Stimulated activated CD8-positive, alpha-beta memory T cell treated with anti-CD3 and anti-CD28 coated beads, Interleukin-4, amount 100 ng/mL, for 1 hour (primary cell): ENCODE measurements at regions not wholly inside any gene's neighbourhood (a gene's known extent, or its start where the extent isn't known, plus 50 kb on each side); places are given as distances from the start of the nearest gene placed in this dataset.

Source experiments
- DNase-seq, 2 donors: peaks; one replicate each; pipeline ENCODE4 v3.0.0-alpha.2; 2020; ENCODE audit warnings: low read depth in 2 of 2, low spot score in 1 of 2

DNA sequence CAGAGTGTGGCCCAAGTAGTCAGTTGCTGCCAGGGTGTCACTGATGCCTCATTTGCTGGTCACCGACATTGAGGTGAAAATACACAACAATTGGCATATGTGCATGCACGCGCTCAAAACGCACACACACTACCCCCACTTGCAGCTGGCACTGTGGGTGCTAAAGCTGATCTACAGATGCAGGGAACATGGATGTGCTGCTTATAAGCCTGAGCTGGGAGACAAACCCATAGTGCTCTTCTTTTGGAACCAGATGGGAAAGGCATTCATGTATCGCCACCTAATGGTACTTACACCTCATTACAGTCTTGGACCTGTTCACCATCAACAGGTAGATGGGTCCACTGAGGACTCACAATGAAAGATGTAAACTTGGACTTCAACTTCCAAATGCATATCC, 70.3 kb upstream of the CAMK1G start:
- DNase-seq = no peak

DNA sequence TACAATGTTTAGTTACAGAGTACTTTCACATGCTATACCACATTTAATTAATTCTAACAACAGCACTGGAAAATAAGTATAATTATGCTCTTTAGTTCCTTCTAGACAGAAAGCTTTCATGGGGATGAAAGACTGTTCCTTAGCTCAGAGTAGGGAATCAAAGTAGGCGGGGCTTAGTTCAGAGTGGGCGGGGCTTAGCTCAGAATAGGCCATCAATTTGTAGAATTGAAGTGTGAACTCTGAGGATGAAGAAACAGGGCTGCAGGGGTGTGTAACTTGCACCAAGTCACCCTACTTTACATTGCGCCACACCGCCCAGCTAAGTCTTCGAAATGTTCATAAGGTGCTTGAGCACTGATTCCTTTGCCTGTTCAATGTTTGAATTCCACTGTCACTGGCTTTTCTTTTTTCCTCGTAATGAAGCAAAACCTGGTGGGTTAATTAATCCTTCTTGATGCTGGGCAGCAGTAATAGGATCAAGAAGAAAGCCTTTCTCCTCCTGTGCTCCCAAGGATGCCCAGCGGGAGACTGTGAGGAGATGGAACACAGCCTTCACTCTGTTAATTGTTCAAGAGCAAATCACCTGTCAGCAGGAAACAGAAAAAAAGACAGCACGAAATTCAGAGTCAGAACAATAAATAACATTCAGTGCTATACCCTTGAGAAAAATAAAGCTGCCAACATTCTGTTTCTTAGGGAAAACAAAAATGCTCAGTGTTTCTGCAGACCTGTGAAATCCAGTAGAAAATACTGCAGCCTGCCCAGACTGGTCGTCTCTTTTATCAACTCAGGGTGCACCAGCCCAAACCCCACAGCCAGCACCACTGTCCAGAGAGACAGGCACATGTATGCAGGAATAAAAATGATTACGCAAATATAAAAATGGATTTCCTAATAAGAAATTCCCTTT, 66.5 kb upstream of the CAMK1G start:
- DNase-seq = no peak

DNA sequence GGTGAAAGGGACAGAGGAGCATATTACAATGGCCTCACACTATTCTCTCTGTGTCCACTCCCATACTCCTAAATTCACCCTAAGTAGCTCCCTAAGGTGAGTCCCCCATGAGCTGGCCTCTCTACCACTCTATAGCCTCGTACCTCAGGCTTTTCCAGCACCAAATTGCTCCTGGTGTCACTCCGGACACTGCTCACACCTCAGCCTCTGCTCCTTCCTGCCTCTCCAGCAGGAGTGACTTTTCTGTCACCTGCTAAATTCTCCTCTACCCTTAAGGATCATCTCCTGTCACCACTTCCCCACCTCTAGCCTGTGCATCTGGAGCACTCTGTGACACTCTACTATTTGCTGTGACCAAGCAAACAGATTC, 65.8 kb upstream of the CAMK1G start:
- no peak for DNase-seq

DNA sequence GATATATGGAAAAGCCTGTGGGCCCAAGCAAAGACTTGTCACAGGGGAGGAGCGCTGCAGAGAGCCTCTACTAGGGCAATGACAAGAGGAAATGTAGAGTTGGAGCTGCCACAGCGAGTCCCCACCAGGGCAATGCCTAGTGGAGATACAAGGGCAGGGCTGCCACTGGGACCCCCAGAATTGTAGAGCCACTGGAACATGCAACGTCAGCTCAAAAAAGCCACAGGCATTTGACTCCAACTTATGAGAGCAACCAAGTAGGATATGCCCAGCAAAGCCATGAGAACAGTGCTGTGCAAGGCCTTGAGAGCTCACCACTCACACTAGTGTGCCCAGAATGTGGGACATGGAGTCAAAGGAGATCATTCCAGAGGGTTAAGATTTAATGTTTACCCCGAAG, 63.7 kb upstream of the CAMK1G start:
- no peak for DNase-seq

DNA sequence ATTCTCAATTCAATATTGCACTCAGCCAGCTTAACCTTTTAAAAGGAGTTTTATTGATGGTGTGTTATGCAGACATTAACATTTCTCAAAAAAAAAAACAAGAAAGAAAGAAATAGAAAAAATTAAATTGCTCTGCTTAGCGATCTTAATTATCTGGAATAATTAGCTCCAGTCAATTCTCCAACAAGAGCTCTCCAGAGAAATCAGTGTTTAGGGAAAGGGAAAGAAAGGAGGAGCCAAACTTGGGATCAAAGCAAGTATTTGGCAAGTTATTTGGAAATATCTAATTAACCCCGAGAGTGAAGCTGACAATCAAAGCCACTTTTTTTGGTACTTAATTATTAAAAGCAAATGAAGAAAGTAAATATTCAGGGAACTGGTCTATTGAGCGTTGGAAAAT, 60.7 kb upstream of the CAMK1G start:
- no peak for DNase-seq

DNA sequence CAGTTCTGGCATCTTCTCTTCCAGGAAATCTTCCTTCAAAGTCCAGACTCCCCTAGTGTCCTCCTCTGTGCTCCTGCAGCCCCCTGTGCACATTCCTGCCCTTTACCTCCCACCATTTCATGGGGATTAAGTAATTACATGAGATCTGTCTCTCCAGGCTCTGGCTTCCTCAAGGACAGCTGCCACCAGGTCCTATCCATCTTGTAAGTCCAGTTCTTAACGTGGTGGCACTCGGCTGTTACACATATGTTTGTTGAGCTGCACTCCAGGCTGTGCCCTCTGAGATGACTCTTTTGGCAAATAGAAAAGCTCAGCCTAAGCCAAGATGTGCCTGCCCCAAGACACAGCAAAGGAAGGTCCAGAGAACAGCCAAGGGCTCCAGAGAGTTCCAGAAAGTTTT, 57.4 kb upstream of the CAMK1G start:
- DNase-seq = no peak

DNA sequence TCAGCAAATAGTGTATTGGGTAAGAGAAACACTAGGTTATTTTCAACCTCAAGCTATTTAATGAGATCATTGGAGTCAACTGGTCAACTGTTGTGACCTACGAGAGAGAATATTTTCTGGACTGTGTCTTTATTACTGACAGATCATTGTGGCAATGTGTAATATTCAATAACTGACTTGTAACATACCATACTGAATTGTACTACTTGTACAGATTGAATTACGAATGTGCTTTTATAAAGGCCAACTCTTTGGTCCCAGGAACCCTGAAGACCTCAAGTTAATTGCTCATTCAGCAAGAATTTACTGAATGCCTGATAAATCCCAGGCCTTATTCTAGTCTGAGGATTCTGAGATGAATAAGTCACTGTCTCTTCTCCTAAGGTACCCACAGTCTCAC, 56.1 kb upstream of the CAMK1G start:
- no peak for DNase-seq

DNA sequence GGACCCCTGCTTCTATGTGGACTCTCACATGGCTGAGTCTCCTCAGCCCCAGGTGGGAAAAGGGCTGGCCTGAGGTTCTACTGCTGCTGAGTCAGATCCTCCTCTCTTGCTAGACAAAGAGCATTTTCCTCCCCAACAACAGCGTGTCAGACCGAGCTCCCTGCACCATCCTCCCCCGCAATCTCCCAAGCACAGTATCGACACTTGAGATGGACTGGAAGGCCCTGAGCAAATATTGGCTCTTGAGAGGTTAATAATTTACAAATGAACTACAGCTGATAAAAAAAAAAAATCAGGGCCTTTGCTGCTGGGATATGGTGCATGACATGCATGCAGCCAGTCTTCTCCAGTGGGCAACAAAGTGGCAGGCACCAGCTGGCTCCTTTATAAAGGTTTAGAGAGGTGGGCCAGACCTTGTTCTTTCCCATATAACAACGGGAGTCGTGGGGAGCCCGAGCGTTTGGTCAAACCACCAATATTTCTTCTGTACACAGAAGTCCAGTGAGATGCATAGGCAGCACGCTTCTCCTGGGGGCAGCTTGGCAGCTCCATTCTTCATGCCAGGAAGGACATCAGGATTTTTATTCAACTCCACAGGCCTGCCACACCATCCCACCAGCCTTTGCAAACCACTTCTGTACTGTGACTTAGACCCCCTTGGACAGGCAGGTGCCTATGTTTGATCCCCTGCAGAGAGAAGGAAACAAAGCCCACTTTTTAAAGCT, 55.4 kb upstream of the CAMK1G start:
- DNase-seq = no peak

DNA sequence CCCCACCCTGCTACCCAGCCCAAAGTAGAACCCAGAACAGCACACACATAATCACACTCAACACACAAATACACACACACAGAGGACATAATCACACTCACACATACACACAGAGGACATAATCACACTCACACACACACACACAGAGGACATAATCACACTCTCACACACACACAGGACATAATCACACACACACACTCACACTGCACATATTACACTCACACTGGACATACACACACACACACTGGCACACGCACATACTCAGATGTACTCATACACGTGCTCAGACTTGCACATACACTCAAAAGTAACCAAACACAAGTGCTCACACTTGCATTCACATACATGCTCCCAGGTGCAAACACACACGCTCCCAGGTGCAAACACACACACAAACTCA, 54.3 kb upstream of the CAMK1G start:
- DNase-seq = no peak

DNA sequence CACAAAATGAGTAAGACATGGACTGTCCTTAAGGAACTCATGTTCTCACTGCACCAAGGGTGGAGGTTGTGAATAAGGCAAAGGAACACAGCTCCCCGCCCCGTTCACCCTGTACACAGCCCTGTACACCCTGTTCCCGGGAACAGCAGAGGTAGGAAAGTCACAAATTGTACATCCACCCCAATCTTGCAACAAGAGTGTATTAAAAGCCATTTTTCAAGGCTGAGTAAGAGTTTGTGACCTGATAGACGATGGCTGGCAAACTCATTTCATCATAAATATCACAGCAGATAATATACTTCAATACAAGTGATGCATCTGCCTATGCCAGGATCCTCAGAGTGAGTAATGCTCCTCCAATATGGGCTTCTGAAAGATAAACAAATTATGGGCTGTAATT, 52.5 kb upstream of the CAMK1G start:
- DNase-seq = no peak

DNA sequence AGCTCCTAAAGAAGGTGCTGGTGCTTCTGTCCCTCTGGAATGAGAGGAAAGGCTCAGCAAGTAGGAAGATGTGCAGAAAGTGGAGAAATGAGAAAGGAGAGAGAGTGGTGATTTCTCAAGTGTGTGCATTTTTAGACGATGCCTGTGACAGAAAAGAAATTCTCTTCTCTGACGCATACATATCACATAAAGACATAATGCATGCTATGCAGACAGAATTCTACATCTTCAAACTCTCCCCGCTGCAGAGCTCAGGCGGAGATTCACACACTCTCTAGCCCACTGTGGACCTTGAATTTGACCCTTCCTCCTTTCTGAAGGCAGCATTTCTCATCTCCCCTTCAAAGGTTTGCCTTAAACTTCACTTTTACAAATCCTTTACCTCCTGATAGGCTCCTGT, 52.0 kb upstream of the CAMK1G start:
- DNase-seq = no peak
